ENCODE measurements at regions not wholly inside any gene's neighbourhood (a gene's known extent, or its start where the extent isn't known, plus 50 kb on each side); places are given as distances from the start of the nearest gene placed in this dataset.

GRCh38 chr5:40171971-40172370, 507.7 kb upstream of the PTGER4 start:
- Histone ChIP-seq H3K9ac (ENCODE audit: low read depth, low read length) (no peak overlapping the region), H3K4me3 (ENCODE audit: low read length) (no peak overlapping the region)
- WGBS = 100% methylated on average over 1 of the region's 2 CpGs

GRCh38 chr5:40167283-40167682, 512.4 kb upstream of the PTGER4 start:
- no peak overlapping the region for H3K4me3 ChIP-seq (ENCODE audit: low read length)
- 95% methylated on average over 3 of the region's 3 CpGs for WGBS
- H3K27ac ChIP-seq (ENCODE audit: low read depth, low read length) = no peak overlapping the region
- peaks cover 11% of the 10 kb centered on the region; the same call in 1 of the 2 replicates for H3K9me3 ChIP-seq (ENCODE audit: insufficient read depth, low read depth, low read length)
- no peak overlapping the region for H3K9ac ChIP-seq (ENCODE audit: low read depth, low read length)
- H3K36me3 ChIP-seq (ENCODE audit: insufficient read depth, low read length) = no peaks in the 10 kb centered on the region
- no peaks in the 10 kb centered on the region for H3K27me3 ChIP-seq (ENCODE audit: insufficient read depth, low read length)
- no peaks in the 10 kb centered on the region for H3K4me1 ChIP-seq (ENCODE audit: insufficient read depth, low read length)

More at GRCh38 chr5:40171971-40172370, 507.7 kb upstream of the PTGER4 start:
- Histone ChIP-seq H3K27me3 (ENCODE audit: insufficient read depth, low read length) (no peaks in the 10 kb centered on the region), H3K4me1 (ENCODE audit: insufficient read depth, low read length) (no peaks in the 10 kb centered on the region), H3K9me3 (ENCODE audit: insufficient read depth, low read depth, low read length) (peaks cover 38% of the 10 kb centered on the region), H3K36me3 (ENCODE audit: insufficient read depth, low read length) (no peaks in the 10 kb centered on the region), H3K27ac (ENCODE audit: low read depth, low read length) (no peak overlapping the region)

- no peak overlapping the region for H3K4me3 ChIP-seq (ENCODE audit: low read length)
- H3K9ac ChIP-seq (ENCODE audit: low read depth, low read length) = no peak overlapping the region
- no peaks in the 10 kb centered on the region for H3K27me3 ChIP-seq (ENCODE audit: insufficient read depth, low read length)
- no peaks in the 10 kb centered on the region for H3K36me3 ChIP-seq (ENCODE audit: insufficient read depth, low read length)
- peaks cover 11% of the 10 kb centered on the region; the same call in 1 of the 2 replicates for H3K9me3 ChIP-seq (ENCODE audit: insufficient read depth, low read depth, low read length)
- no peaks in the 10 kb centered on the region for H3K4me1 ChIP-seq (ENCODE audit: insufficient read depth, low read length)
- no peak overlapping the region for H3K27ac ChIP-seq (ENCODE audit: low read depth, low read length)
- 90% methylated on average over 1 of the region's 1 CpG for WGBS
Observed at GRCh38 chr5:40166802-40167201, 512.9 kb upstream of the PTGER4 start.

GRCh38 chr5:40165789-40166728, 513.7 kb upstream of the PTGER4 start:
- Histone ChIP-seq H3K4me3 (ENCODE audit: low read length) (no peak overlapping the region), H3K4me1 (ENCODE audit: insufficient read depth, low read length) (no peaks in the 10 kb centered on the region), H3K27ac (ENCODE audit: low read depth, low read length) (no peak overlapping the region; the same call in 1 of the 2 replicates), H3K9ac (ENCODE audit: low read depth, low read length) (no peak overlapping the region), H3K36me3 (ENCODE audit: insufficient read depth, low read length) (no peaks in the 10 kb centered on the region), H3K9me3 (ENCODE audit: insufficient read depth, low read depth, low read length) (peaks cover 9% of the 10 kb centered on the region; the same call in 1 of the 2 replicates), H3K27me3 (ENCODE audit: insufficient read depth, low read length) (no peaks in the 10 kb centered on the region)
- WGBS = 79% methylated on average over 6 of the region's 7 CpGs

- H3K36me3 ChIP-seq (ENCODE audit: insufficient read depth, low read length) = no peaks in the 10 kb centered on the region
- H3K27me3 ChIP-seq (ENCODE audit: insufficient read depth, low read length) = no peaks in the 10 kb centered on the region
- no peak overlapping the region for H3K9ac ChIP-seq (ENCODE audit: low read depth, low read length)
- no peak overlapping the region for H3K4me3 ChIP-seq (ENCODE audit: low read length)
- no peak overlapping the region for H3K27ac ChIP-seq (ENCODE audit: low read depth, low read length)
- H3K4me1 ChIP-seq (ENCODE audit: insufficient read depth, low read length) = no peaks in the 10 kb centered on the region
- H3K9me3 ChIP-seq (ENCODE audit: insufficient read depth, low read depth, low read length) = peaks cover 3% of the 10 kb centered on the region; the same call in 1 of the 2 replicates
- 93% methylated on average over 6 of the region's 6 CpGs for WGBS
Observed at GRCh38 chr5:40165106-40165788, 514.5 kb upstream of the PTGER4 start.

GRCh38 chr5:40160435-40160834, 519.3 kb upstream of the PTGER4 start:
- Histone ChIP-seq H3K9ac (ENCODE audit: low read depth, low read length) (no peak overlapping the region), H3K27me3 (ENCODE audit: insufficient read depth, low read length) (no peaks in the 10 kb centered on the region), H3K4me1 (ENCODE audit: insufficient read depth, low read length) (no peaks in the 10 kb centered on the region), H3K36me3 (ENCODE audit: insufficient read depth, low read length) (no peaks in the 10 kb centered on the region), H3K9me3 (ENCODE audit: insufficient read depth, low read depth, low read length) (no peaks in the 10 kb centered on the region), H3K27ac (ENCODE audit: low read depth, low read length) (no peak overlapping the region), H3K4me3 (ENCODE audit: low read length) (no peak overlapping the region)
- WGBS = 96% methylated on average over 7 of the region's 7 CpGs

GRCh38 chr5:40154194-40154593, 525.5 kb upstream of the PTGER4 start:
- no peak overlapping the region for H3K4me3 ChIP-seq (ENCODE audit: low read length)
- H3K9me3 ChIP-seq (ENCODE audit: insufficient read depth, low read depth, low read length) = no peaks in the 10 kb centered on the region
- H3K27ac ChIP-seq (ENCODE audit: low read depth, low read length) = no peak overlapping the region
- WGBS = 100% methylated on average over 1 of the region's 1 CpG
- no peak overlapping the region for H3K9ac ChIP-seq (ENCODE audit: low read depth, low read length)
- no peaks in the 10 kb centered on the region for H3K36me3 ChIP-seq (ENCODE audit: insufficient read depth, low read length)
- no peaks in the 10 kb centered on the region for H3K4me1 ChIP-seq (ENCODE audit: insufficient read depth, low read length)
- no peaks in the 10 kb centered on the region for H3K27me3 ChIP-seq (ENCODE audit: insufficient read depth, low read length)

GRCh38 chr5:40150896-40151295, 528.8 kb upstream of the PTGER4 start:
- Histone ChIP-seq H3K9me3 (ENCODE audit: insufficient read depth, low read depth, low read length) (no peaks in the 10 kb centered on the region), H3K9ac (ENCODE audit: low read depth, low read length) (no peak overlapping the region), H3K27ac (ENCODE audit: low read depth, low read length) (no peak overlapping the region), H3K27me3 (ENCODE audit: insufficient read depth, low read length) (no peaks in the 10 kb centered on the region), H3K36me3 (ENCODE audit: insufficient read depth, low read length) (no peaks in the 10 kb centered on the region), H3K4me3 (ENCODE audit: low read length) (no peak overlapping the region), H3K4me1 (ENCODE audit: insufficient read depth, low read length) (no peaks in the 10 kb centered on the region)
- WGBS = 71% methylated on average over 1 of the region's 1 CpG

- Histone ChIP-seq H3K27ac (ENCODE audit: low read depth, low read length) (peak overlapping the region; percentile 67; the same call in 1 of the 2 replicates), H3K4me3 (ENCODE audit: low read length) (no peak overlapping the region), H3K27me3 (ENCODE audit: insufficient read depth, low read length) (no peaks in the 10 kb centered on the region), H3K9me3 (ENCODE audit: insufficient read depth, low read depth, low read length) (no peaks in the 10 kb centered on the region), H3K9ac (ENCODE audit: low read depth, low read length) (0 out of 2 replicates have a peak overlapping the region, but pooled peaks have one; percentile 20), H3K4me1 (ENCODE audit: insufficient read depth, low read length) (peaks cover 27% of the 10 kb centered on the region), H3K36me3 (ENCODE audit: insufficient read depth, low read length) (no peaks in the 10 kb centered on the region)
Observed at GRCh38 chr5:40141896-40142295, 537.8 kb upstream of the PTGER4 start.

GRCh38 chr5:40141418-40141817, 538.3 kb upstream of the PTGER4 start:
- H3K4me3 ChIP-seq (ENCODE audit: low read length) = no peak overlapping the region

GRCh38 chr5:40137223-40137622, 542.5 kb upstream of the PTGER4 start:
- Histone ChIP-seq H3K27ac (ENCODE audit: low read depth, low read length) (no peak overlapping the region), H3K4me1 (ENCODE audit: insufficient read depth, low read length) (peaks cover 16% of the 10 kb centered on the region), H3K36me3 (ENCODE audit: insufficient read depth, low read length) (no peaks in the 10 kb centered on the region), H3K9ac (ENCODE audit: low read depth, low read length) (no peak overlapping the region), H3K9me3 (ENCODE audit: insufficient read depth, low read depth, low read length) (peaks cover 3% of the 10 kb centered on the region; the same call in 1 of the 2 replicates), H3K4me3 (ENCODE audit: low read length) (no peak overlapping the region), H3K27me3 (ENCODE audit: insufficient read depth, low read length) (no peaks in the 10 kb centered on the region)
- WGBS = 94% methylated on average over 1 of the region's 1 CpG

More at GRCh38 chr5:40141418-40141817, 538.3 kb upstream of the PTGER4 start:
- peaks cover 27% of the 10 kb centered on the region for H3K4me1 ChIP-seq (ENCODE audit: insufficient read depth, low read length)
- no peaks in the 10 kb centered on the region for H3K9me3 ChIP-seq (ENCODE audit: insufficient read depth, low read depth, low read length)
- no peaks in the 10 kb centered on the region for H3K27me3 ChIP-seq (ENCODE audit: insufficient read depth, low read length)
- WGBS = 50% methylated on average over 3 of the region's 3 CpGs
- H3K27ac ChIP-seq (ENCODE audit: low read depth, low read length) = peak overlapping the region; percentile 5; the same call in 1 of the 2 replicates
- no peak overlapping the region for H3K9ac ChIP-seq (ENCODE audit: low read depth, low read length)
- H3K36me3 ChIP-seq (ENCODE audit: insufficient read depth, low read length) = no peaks in the 10 kb centered on the region
